H9 (cell line): ENCODE measurements at regions not wholly inside any gene's neighbourhood (a gene's known extent, or its start where the extent isn't known, plus 50 kb on each side); places are given as distances from the start of the nearest gene placed in this dataset.
A peak's percentile ranks its signal among the peaks of the same experiment; 100 is the strongest.

Experiments
- DNase-seq: peaks from one replicate; pipeline ENCODE4 v3.0.0-alpha.2; 2017
- H2AFZ ChIP-seq: one replicate; pipeline ENCODE4 v1.6.1; 2013; ENCODE audit warnings: mild to moderate bottlenecking, low read length, control low read depth, moderate library complexity
- H2AK5ac ChIP-seq: 2 replicates; pipeline ENCODE4 v1.6.1; 2013; ENCODE audit warnings: low read length, control low read depth, mixed read lengths; ENCODE audit not compliant: insufficient read length
- H2BK120ac ChIP-seq: one replicate; pipeline ENCODE4 v1.6.1; 2013; ENCODE audit warnings: low read depth, mild to moderate bottlenecking, low read length, control low read depth, inconsistent platforms; ENCODE audit not compliant: poor library complexity, severe bottlenecking
- H2BK12ac ChIP-seq: 2 replicates; pipeline ENCODE4 v1.6.1; 2013; ENCODE audit warnings: low read length, control low read depth, mixed read lengths, low read depth; ENCODE audit not compliant: insufficient read length
- H2BK15ac ChIP-seq: 2 replicates; pipeline ENCODE4 v1.6.1; 2013; ENCODE audit warnings: low read depth, low read length, control low read depth
- H2BK20ac ChIP-seq: one replicate; pipeline ENCODE4 v1.6.1; 2013; ENCODE audit warnings: low read depth, mild to moderate bottlenecking, low read length, control low read depth, inconsistent platforms; ENCODE audit not compliant: poor library complexity, severe bottlenecking
- H2BK5ac ChIP-seq: 2 replicates; pipeline ENCODE4 v1.6.1; 2013; ENCODE audit warnings: low read length, control low read depth, mixed read lengths; ENCODE audit not compliant: insufficient read length
- H3K14ac ChIP-seq: 2 replicates; pipeline ENCODE4 v1.6.1; 2013; ENCODE audit warnings: low read length, control low read depth; ENCODE audit not compliant: insufficient read depth
- H3K18ac ChIP-seq: 2 replicates; pipeline ENCODE4 v1.6.1; 2013; ENCODE audit warnings: low read depth, mild to moderate bottlenecking, mixed read lengths, low read length, control low read depth; ENCODE audit not compliant: insufficient read length
- H3K23ac ChIP-seq: 2 replicates; pipeline ENCODE4 v1.6.1; 2013; ENCODE audit warnings: low read length, control low read depth, mixed read lengths, low read depth; ENCODE audit not compliant: insufficient read length
- H3K23me2 ChIP-seq: 2 replicates; pipeline ENCODE4 v1.6.1; 2013; ENCODE audit warnings: low read depth, mild to moderate bottlenecking, mixed read lengths, low read length, control low read depth; ENCODE audit not compliant: insufficient read length, poor library complexity, severe bottlenecking
- H3K27ac ChIP-seq: 2 replicates; pipeline ENCODE4 v1.5.1; 2013; ENCODE audit warnings: low read length, control low read depth, mixed read lengths, low read depth; ENCODE audit not compliant: insufficient read length
- H3K27me3 ChIP-seq: 2 replicates; pipeline ENCODE4 v1.6.1; 2013; ENCODE audit warnings: low read length, control low read depth, inconsistent platforms; ENCODE audit not compliant: insufficient read depth
- H3K4ac ChIP-seq: 2 replicates; pipeline ENCODE4 v1.6.1; 2013; ENCODE audit warnings: low read depth, mild to moderate bottlenecking, control low read depth, inconsistent platforms, low read length, moderate library complexity
- H3K4me1 ChIP-seq: 2 replicates; pipeline ENCODE4 v1.6.1; 2013; ENCODE audit warnings: low read length, control low read depth, inconsistent platforms; ENCODE audit not compliant: insufficient read depth
- H3K4me2 ChIP-seq: 2 replicates; pipeline ENCODE4 v1.6.1; 2013; ENCODE audit warnings: low read length, control low read depth, mixed read lengths; ENCODE audit not compliant: insufficient read length, insufficient read depth
- H3K56ac ChIP-seq: 2 replicates; pipeline ENCODE4 v1.6.1; 2013; ENCODE audit warnings: low read depth, mild to moderate bottlenecking, mixed read lengths, low read length, control low read depth; ENCODE audit not compliant: insufficient read length
- H3K79me1 ChIP-seq: 2 replicates; pipeline ENCODE4 v1.6.1; 2013; ENCODE audit warnings: low read depth, mild to moderate bottlenecking, moderate library complexity, low read length, control low read depth, inconsistent platforms; ENCODE audit not compliant: insufficient read depth, poor library complexity, severe bottlenecking
- H3K79me2 ChIP-seq: 2 replicates; pipeline ENCODE4 v1.6.1; 2013; ENCODE audit warnings: low read length, control low read depth, inconsistent platforms; ENCODE audit not compliant: insufficient read depth
- H3K9ac ChIP-seq: 2 replicates; pipeline ENCODE4 v1.6.1; 2013; ENCODE audit warnings: low read length, control low read depth, mixed read lengths; ENCODE audit not compliant: insufficient read length; ENCODE audit errors: extremely low read depth
- H3K9me3 ChIP-seq: one replicate; pipeline ENCODE4 v1.6.1; 2013; ENCODE audit warnings: low read depth, low read length, inconsistent platforms; ENCODE audit not compliant: control insufficient read depth
- H3T11ph ChIP-seq: one replicate; pipeline ENCODE4 v1.6.1; 2013; ENCODE audit warnings: mild to moderate bottlenecking, low read length, control low read depth, inconsistent platforms
- H4K20me1 ChIP-seq: one replicate; pipeline ENCODE4 v1.6.1; 2013; ENCODE audit not compliant: control insufficient read depth, insufficient read length, insufficient read depth
- H4K5ac ChIP-seq: 2 replicates; pipeline ENCODE4 v1.6.1; 2013; ENCODE audit warnings: low read depth, mild to moderate bottlenecking, mixed read lengths, low read length, control low read depth; ENCODE audit not compliant: insufficient read length
- H4K8ac ChIP-seq: replicated peaks from 2 replicates; pipeline ENCODE4 v1.6.1; 2013; ENCODE audit warnings: low read length, control low read depth, mixed read lengths, low read depth; ENCODE audit not compliant: insufficient read length
- H4K91ac ChIP-seq: 2 replicates; pipeline ENCODE4 v1.6.1; 2013; ENCODE audit warnings: low read depth, mild to moderate bottlenecking, moderate library complexity, mixed read lengths, low read length, control low read depth; ENCODE audit not compliant: insufficient read length
- H3K27ac Mint-ChIP-seq, 3 experiments: 2 replicates in 2 of 3; 3 replicates in 1 of 3; pipeline ENCODE4 v1.8.0; 2020 to 2021; ENCODE audit warnings: mixed read lengths in 3 of 3, mild to moderate bottlenecking in 1 of 3, moderate library complexity in 1 of 3
- H3K27me3 Mint-ChIP-seq: 2 replicates; pipeline ENCODE4 v1.8.0; 2021; ENCODE audit warnings: low read depth, mild to moderate bottlenecking, moderate library complexity, mixed read lengths
- H3K36me3 Mint-ChIP-seq, 3 experiments: 2 replicates in 2 of 3; 3 replicates in 1 of 3; pipeline ENCODE4 v1.8.0; 2020 to 2021; ENCODE audit warnings: low read depth in 3 of 3, mixed read lengths in 3 of 3; ENCODE audit not compliant: insufficient read depth in 1 of 3
- H3K4me1 Mint-ChIP-seq, 2 experiments: 2 replicates each; pipeline ENCODE4 v1.8.0; 2020; ENCODE audit warnings: mixed read lengths in 2 of 2
- H3K4me3 Mint-ChIP-seq, 2 experiments: 2 replicates in 1 of 2; 3 replicates in 1 of 2; pipeline ENCODE4 v1.8.0; 2020 to 2021; ENCODE audit warnings: mild to moderate bottlenecking in 2 of 2, mixed read lengths in 2 of 2, moderate library complexity in 1 of 2
- H3K9me3 Mint-ChIP-seq, 2 experiments: 2 replicates in 1 of 2; 3 replicates in 1 of 2; pipeline ENCODE4 v1.8.0; 2020; ENCODE audit warnings: mild to moderate bottlenecking in 2 of 2, mixed read lengths in 2 of 2, moderate library complexity in 1 of 2
- CTCF ChIP-seq: fragments of 200-600 bp; sonication (generic); conservative IDR thresholded peaks from 3 replicates; pipeline ENCODE4 v1.8.0; 2021; ENCODE audit warnings: antibody characterized with exemption, mild to moderate bottlenecking
- WGBS: extraction: QIAGEN DNeasy Blood & Tissue Kit; methylation state at CpG from one replicate; pipeline ENCODE4 v1.1.7; 2013; ENCODE audit warnings: missing lambda C conversion rate, low lambda C conversion rate, mixed read lengths; ENCODE audit not compliant: insufficient read length; ENCODE audit errors: extremely low coverage; 5-methylcytosine and 5-hydroxymethylcytosine counted together

- H3K56ac ChIP-seq = no peak overlapping the region
- no peak for DNase-seq
- H3K14ac ChIP-seq = no peak overlapping the region
- H3K4me2 ChIP-seq = no peak overlapping the region
- Mint-ChIP-seq H3K4me1 (peaks cover 15 to 16% of the 10 kb centered on the region in 2 experiments), H3K36me3 (no peaks in the 10 kb centered on the region; a peak in 1 of 7 replicates), H3K27ac (peak overlapping the region in 1 of 3 experiments; percentile 68; a peak in 1 of 7 replicates), H3K9me3 (no peaks in the 10 kb centered on the region), H3K27me3 (peaks cover 1% of the 10 kb centered on the region; the same call in 1 of the 2 replicates), H3K4me3 (no peak overlapping the region)
- no peak overlapping the region for H3K18ac ChIP-seq
- H3K27me3 ChIP-seq = no peaks in the 10 kb centered on the region
- H2BK15ac ChIP-seq = no peak overlapping the region
- no peak overlapping the region for H3K4ac ChIP-seq
- no peak overlapping the region for H2AK5ac ChIP-seq
- no peak overlapping the region for H4K5ac ChIP-seq
- H2BK120ac ChIP-seq = no peak overlapping the region
- no peak overlapping the region for H3K23ac ChIP-seq
- H3K79me2 ChIP-seq = no peaks in the 10 kb centered on the region
- H2BK5ac ChIP-seq = no peak overlapping the region
- WGBS = no CpG with 5 or more reads among the region's 8 CpGs
- no peak for TF ChIP-seq CTCF
- H4K20me1 ChIP-seq = no peaks in the 10 kb centered on the region
- H3K79me1 ChIP-seq = no peaks in the 10 kb centered on the region
- H3K27ac ChIP-seq = no peak overlapping the region
- H4K8ac ChIP-seq = no peak overlapping the region
- no peak overlapping the region for H2BK20ac ChIP-seq
- no peaks in the 10 kb centered on the region for H3K23me2 ChIP-seq
- no peak overlapping the region for H3K9ac ChIP-seq
- no peaks in the 10 kb centered on the region for H3K4me1 ChIP-seq
- no peaks in the 10 kb centered on the region for H3K9me3 ChIP-seq
- no peak overlapping the region for H2AFZ ChIP-seq
- H2BK12ac ChIP-seq = no peak overlapping the region
- H3T11ph ChIP-seq = no peak overlapping the region
- no peak overlapping the region for H4K91ac ChIP-seq
Observed at GRCh38 chr9:91036356-91036755, 234.7 kb downstream of the SYK start.
